IMR-90 (cell line): ENCODE measurements at regions not wholly inside any gene's neighbourhood (a gene's known extent, or its start where the extent isn't known, plus 50 kb on each side); places are given as distances from the start of the nearest gene placed in this dataset.

Source experiments
- CEBPB ChIP-seq: IDR thresholded peaks from 2 replicates; pipeline ENCODE4 v1.6.1; 2012; ENCODE audit warnings: low read depth, low read length, improper control_type of control experiment
- MXI1 ChIP-seq: IDR thresholded peaks from 2 replicates; pipeline ENCODE4 v1.6.1; 2012; ENCODE audit warnings: low read depth, mild to moderate bottlenecking, low read length, moderate library complexity, borderline replicate concordance
- POLR2A ChIP-seq: IDR thresholded peaks from 2 replicates; pipeline ENCODE4 v1.6.1; 2012; ENCODE audit warnings: mild to moderate bottlenecking, low read depth, low read length
- RAD21 ChIP-seq: IDR thresholded peaks from 2 replicates; pipeline ENCODE4 v1.6.1; 2012; ENCODE audit warnings: low read length, improper control_type of control experiment
- RCOR1 ChIP-seq: IDR thresholded peaks from 2 replicates; pipeline ENCODE4 v1.6.1; 2012; ENCODE audit warnings: mild to moderate bottlenecking, low read length, improper control_type of control experiment; ENCODE audit not compliant: insufficient replicate concordance
- RFX5 ChIP-seq: IDR thresholded peaks from 2 replicates; pipeline ENCODE4 v1.8.0; 2012; ENCODE audit warnings: low read depth, mild to moderate bottlenecking, low read length, moderate library complexity
- TF ChIP-seq, protein P1 (sequence below): conservative IDR thresholded peaks from 2 replicates; pipeline ENCODE4 v1.5.1; 2012; ENCODE audit warnings: mild to moderate bottlenecking, low read depth, low read length, improper control_type of control experiment
- TF ChIP-seq, protein P2 (sequence below): fragments of 150-350 bp; IDR thresholded peaks from 2 replicates; pipeline ENCODE4 v1.6.1; 2016; ENCODE audit warnings: low read depth, mild to moderate bottlenecking, low read length, moderate library complexity, borderline replicate concordance

DNA sequence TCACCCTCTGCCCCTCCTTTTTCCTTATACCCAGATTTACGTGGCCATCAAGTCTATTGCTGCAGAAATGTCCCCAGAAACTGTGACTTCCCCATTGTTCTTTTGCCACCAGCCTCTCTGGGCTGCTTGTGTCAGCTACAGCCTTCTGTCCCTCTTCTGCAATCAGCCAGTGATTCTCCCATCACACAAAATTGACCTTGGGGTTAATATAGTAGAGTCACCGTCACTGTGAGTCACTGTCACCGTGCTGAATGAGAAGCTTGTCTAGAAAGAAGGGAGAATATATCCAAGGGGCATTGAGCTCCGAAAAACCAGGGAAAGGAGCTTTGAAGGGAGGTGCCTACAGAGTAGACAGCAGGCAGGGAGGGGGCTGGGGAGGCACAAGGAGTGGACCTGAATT, 290.5 kb downstream of the HAPSTR1 start:
- TF ChIP-seq, protein P1, sequence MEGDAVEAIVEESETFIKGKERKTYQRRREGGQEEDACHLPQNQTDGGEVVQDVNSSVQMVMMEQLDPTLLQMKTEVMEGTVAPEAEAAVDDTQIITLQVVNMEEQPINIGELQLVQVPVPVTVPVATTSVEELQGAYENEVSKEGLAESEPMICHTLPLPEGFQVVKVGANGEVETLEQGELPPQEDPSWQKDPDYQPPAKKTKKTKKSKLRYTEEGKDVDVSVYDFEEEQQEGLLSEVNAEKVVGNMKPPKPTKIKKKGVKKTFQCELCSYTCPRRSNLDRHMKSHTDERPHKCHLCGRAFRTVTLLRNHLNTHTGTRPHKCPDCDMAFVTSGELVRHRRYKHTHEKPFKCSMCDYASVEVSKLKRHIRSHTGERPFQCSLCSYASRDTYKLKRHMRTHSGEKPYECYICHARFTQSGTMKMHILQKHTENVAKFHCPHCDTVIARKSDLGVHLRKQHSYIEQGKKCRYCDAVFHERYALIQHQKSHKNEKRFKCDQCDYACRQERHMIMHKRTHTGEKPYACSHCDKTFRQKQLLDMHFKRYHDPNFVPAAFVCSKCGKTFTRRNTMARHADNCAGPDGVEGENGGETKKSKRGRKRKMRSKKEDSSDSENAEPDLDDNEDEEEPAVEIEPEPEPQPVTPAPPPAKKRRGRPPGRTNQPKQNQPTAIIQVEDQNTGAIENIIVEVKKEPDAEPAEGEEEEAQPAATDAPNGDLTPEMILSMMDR = no peak
- TF ChIP-seq POLR2A = no peak
- no peak for TF ChIP-seq MXI1
- TF ChIP-seq CEBPB = no peak
- TF ChIP-seq RFX5 = no peak
- TF ChIP-seq, protein P2, sequence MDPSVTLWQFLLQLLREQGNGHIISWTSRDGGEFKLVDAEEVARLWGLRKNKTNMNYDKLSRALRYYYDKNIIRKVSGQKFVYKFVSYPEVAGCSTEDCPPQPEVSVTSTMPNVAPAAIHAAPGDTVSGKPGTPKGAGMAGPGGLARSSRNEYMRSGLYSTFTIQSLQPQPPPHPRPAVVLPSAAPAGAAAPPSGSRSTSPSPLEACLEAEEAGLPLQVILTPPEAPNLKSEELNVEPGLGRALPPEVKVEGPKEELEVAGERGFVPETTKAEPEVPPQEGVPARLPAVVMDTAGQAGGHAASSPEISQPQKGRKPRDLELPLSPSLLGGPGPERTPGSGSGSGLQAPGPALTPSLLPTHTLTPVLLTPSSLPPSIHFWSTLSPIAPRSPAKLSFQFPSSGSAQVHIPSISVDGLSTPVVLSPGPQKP = no peak
- no peak for TF ChIP-seq RCOR1
- TF ChIP-seq RAD21 = no peak
